Endothelial cell of umbilical vein (primary cell): ENCODE measurements at regions not wholly inside any gene's neighbourhood (a gene's known extent, or its start where the extent isn't known, plus 50 kb on each side); places are given as distances from the start of the nearest gene placed in this dataset.

Experiments used
- BruUV-seq: library from RNA; stranded (reverse); fragments of 400-500 nt; replicated peaks from 2 replicates; lab custom pipeline; 2021; lab: Mats Ljungman, UMichigan
- CTCF ChIA-PET: fragments of 300-600, 350-600 bp; sonication (Branson Sonifier 250); formaldehyde crosslinking; loops from one replicate; lab custom pipeline; 2021; ENCODE audit warnings: antibody characterized with exemption, inconsistent platforms; lab: Charles Lee
- POLR2A ChIA-PET: fragments of 300-600, 350-600 bp; sonication (Branson Sonifier 250); formaldehyde crosslinking; loops from one replicate; lab custom pipeline; 2021; ENCODE audit warnings: antibody characterized with exemption, inconsistent platforms; lab: Charles Lee
- DNase-seq: peaks from one replicate; pipeline ENCODE4 v3.0.0-alpha.2; 2011; ENCODE audit warnings: low read depth, low spot score
- FAIRE-seq: peaks from 2 replicates; lab custom pipeline; 2011; peaks lifted over from hg19 to GRCh38; lab: Jason Lieb, UNC
- H2AFZ ChIP-seq: 2 replicates; pipeline ENCODE4 v1.6.0; 2012; ENCODE audit warnings: low read depth, low read length, control low read depth, inconsistent platforms
- H3K27ac ChIP-seq: 2 replicates; pipeline ENCODE4 v1.5.1; 2011; ENCODE audit warnings: low read depth, mild to moderate bottlenecking, control low read depth, low read length, moderate library complexity; ENCODE audit not compliant: insufficient read depth
- H3K27me3 ChIP-seq, 2 experiments: 2 replicates each; pipeline versions ENCODE4 v1.6.0 to v1.6.1; 2011; ENCODE audit warnings: low read length in 2 of 2, mixed read lengths in 1 of 2; ENCODE audit not compliant: control insufficient read depth in 2 of 2, insufficient read depth in 2 of 2
- H3K36me3 ChIP-seq, 2 experiments: 2 replicates in 1 of 2; 3 replicates in 1 of 2; pipeline ENCODE4 v1.5.1; 2011; ENCODE audit warnings: low read length in 2 of 2, mild to moderate bottlenecking in 1 of 2, moderate library complexity in 1 of 2; ENCODE audit not compliant: control insufficient read depth in 2 of 2, insufficient read depth in 2 of 2; ENCODE audit errors: extremely low read depth in 1 of 2
- H3K4me1 ChIP-seq: 3 replicates; pipeline ENCODE4 v1.5.1; 2011; ENCODE audit warnings: mild to moderate bottlenecking, low read length; ENCODE audit not compliant: control insufficient read depth, insufficient read depth; ENCODE audit errors: extremely low read depth
- H3K4me2 ChIP-seq: 2 replicates; pipeline ENCODE4 v1.6.1; 2011; ENCODE audit warnings: low read length, control low read depth, mixed read lengths; ENCODE audit not compliant: insufficient read depth
- H3K4me3 ChIP-seq, 3 experiments: fragments of 200-600 bp in 1 of 3; sonication (generic), shearing (Covaris generic) in 1 of 3; replicated peaks in 1 of 3; 2 replicates each; pipeline ENCODE4 v1.5.1; 2011 to 2016; ENCODE audit warnings: control low read depth in 3 of 3, low read length in 3 of 3, mild to moderate bottlenecking in 2 of 3, inconsistent platforms in 1 of 3, low read depth in 1 of 3, moderate library complexity in 1 of 3; ENCODE audit not compliant: insufficient read depth in 1 of 3
- H3K79me2 ChIP-seq: 2 replicates; pipeline ENCODE4 v1.6.0; 2012; ENCODE audit warnings: low read length, inconsistent platforms; ENCODE audit not compliant: control insufficient read depth, insufficient read depth
- H3K9ac ChIP-seq: replicated peaks from 2 replicates; pipeline ENCODE3; 2011; ENCODE audit warnings: low read length, control low read depth; ENCODE audit not compliant: insufficient read depth; ENCODE audit errors: extremely low read depth
- H3K9me1 ChIP-seq: replicated peaks from 3 replicates; pipeline ENCODE4 v1.6.0; 2011; ENCODE audit warnings: mild to moderate bottlenecking, low read length; ENCODE audit not compliant: control insufficient read depth, insufficient read depth; ENCODE audit errors: extremely low read depth
- H3K9me3 ChIP-seq: replicated peaks from 2 replicates; pipeline ENCODE4 v1.5.1; 2012; ENCODE audit warnings: low read length, inconsistent platforms; ENCODE audit not compliant: control insufficient read depth, insufficient read depth
- H4K20me1 ChIP-seq: replicated peaks from 2 replicates; pipeline ENCODE3; 2011; ENCODE audit warnings: mild to moderate bottlenecking, low read length; ENCODE audit not compliant: control insufficient read depth, insufficient read depth; ENCODE audit errors: extremely low read depth
- EZH2 ChIP-seq: IDR thresholded peaks from 2 replicates; pipeline ENCODE4 v1.6.1; 2012; ENCODE audit warnings: borderline replicate concordance, low read depth, mild to moderate bottlenecking, moderate library complexity, low read length, inconsistent platforms; ENCODE audit not compliant: severe bottlenecking
- FOS ChIP-seq: IDR thresholded peaks from 2 replicates; pipeline ENCODE4 v1.6.1; 2011; ENCODE audit warnings: mild to moderate bottlenecking, low read length, moderate library complexity, borderline replicate concordance; ENCODE audit not compliant: insufficient read depth
- GATA2 ChIP-seq: IDR thresholded peaks from 2 replicates; pipeline ENCODE4 v1.7.0; 2011; ENCODE audit warnings: low read depth, mild to moderate bottlenecking, moderate library complexity, mixed read lengths, low read length; ENCODE audit not compliant: insufficient read length, insufficient read depth
- JUN ChIP-seq: IDR thresholded peaks from 2 replicates; pipeline ENCODE4 v1.6.1; 2011; ENCODE audit warnings: borderline replicate concordance, low read depth; ENCODE audit not compliant: insufficient read length, insufficient read depth
- MYC ChIP-seq: IDR thresholded peaks from one replicate; pipeline ENCODE4 v1.6.1; 2011; ENCODE audit warnings: mild to moderate bottlenecking, low read depth, low read length
- POLR2A ChIP-seq: IDR thresholded peaks from 2 replicates; pipeline ENCODE4 v1.6.1; 2012; ENCODE audit warnings: low read depth, mild to moderate bottlenecking, control low read depth, low read length
- POLR2AphosphoS5 ChIP-seq: IDR thresholded peaks from 2 replicates; pipeline ENCODE4 v1.6.1; 2012; ENCODE audit warnings: low read depth, mild to moderate bottlenecking, control low read depth, low read length, moderate library complexity; ENCODE audit not compliant: insufficient read depth
- dilution Hi-C: fragments of 300-500 bp; cut with MboI; formaldehyde crosslinking; loops from one replicate; pipeline ENCODE4 v1.15.0; 2019; ENCODE audit warnings: low sequenced_read_pairs; ENCODE audit not compliant: extremely low pct_ligation_motif_present
- intact Hi-C: fragments of 100-400 bp; cut with micrococcal nuclease; formaldehyde crosslinking; loops from one replicate; pipeline ENCODE4 v1.10.0; 2022
- TF ChIP-seq, protein P1 (sequence below), 2 donors: IDR thresholded peaks; 1 replicate in 1 of 2; 2 replicates in 1 of 2; pipeline ENCODE4 v1.5.1; 2011; ENCODE audit warnings: low read length in 2 of 2, mild to moderate bottlenecking in 2 of 2, moderate library complexity in 2 of 2, control low read depth in 1 of 2, inconsistent platforms in 1 of 2, low read depth in 1 of 2; ENCODE audit not compliant: insufficient read depth in 1 of 2; ENCODE audit errors: extremely low read depth in 1 of 2
- TF ChIP-seq, protein P2 (sequence below): IDR thresholded peaks from 2 replicates; pipeline ENCODE4 v1.6.1; 2011; ENCODE audit not compliant: insufficient read depth, insufficient read length

DNA sequence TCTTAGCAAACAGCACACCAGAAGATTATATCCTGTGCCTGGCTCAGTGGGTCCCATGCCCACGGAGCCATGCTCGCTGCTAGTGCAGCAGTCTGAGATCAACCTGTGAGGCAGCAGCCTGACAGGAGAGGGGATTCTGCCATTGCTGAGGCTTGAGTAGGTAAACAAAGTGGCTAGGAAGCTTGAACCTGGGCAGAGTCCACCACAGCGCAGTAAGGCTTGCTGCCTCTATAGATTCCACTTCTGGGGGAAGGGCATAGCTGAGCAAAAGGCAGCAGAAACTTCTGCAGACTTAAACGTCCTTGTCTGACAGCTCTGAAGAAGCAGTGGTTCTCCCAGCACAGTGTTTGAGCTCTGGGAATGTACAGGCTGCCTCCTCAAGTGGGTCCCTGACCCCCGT, 210.3 kb downstream of the RMST start:
- Histone ChIP-seq H3K27me3 (no peaks in the 10 kb centered on the region), H4K20me1 (no peaks in the 10 kb centered on the region), H3K9me1 (no peaks in the 10 kb centered on the region), H3K4me1 (no peaks in the 10 kb centered on the region), H3K79me2 (no peaks in the 10 kb centered on the region), H3K4me3 (no peak overlapping the region), H3K36me3 (no peaks in the 10 kb centered on the region), H3K27ac (no peak overlapping the region), H3K9ac (no peak overlapping the region), H3K4me2 (no peak overlapping the region), H2AFZ (no peak overlapping the region), H3K9me3 (no peaks in the 10 kb centered on the region)
- dilution Hi-C loops (no loop called here), intact Hi-C loops (loop anchor here (10.0 kb wide), 1 partner anchor 702 kb away; no protein-coding TSS in a partner anchor)
- TF ChIP-seq POLR2A (no peak), MYC (no peak), GATA2 (no peak), EZH2 (no peak), POLR2AphosphoS5 (no peak), JUN (no peak), FOS (no peak)
- TF ChIP-seq, protein P1, sequence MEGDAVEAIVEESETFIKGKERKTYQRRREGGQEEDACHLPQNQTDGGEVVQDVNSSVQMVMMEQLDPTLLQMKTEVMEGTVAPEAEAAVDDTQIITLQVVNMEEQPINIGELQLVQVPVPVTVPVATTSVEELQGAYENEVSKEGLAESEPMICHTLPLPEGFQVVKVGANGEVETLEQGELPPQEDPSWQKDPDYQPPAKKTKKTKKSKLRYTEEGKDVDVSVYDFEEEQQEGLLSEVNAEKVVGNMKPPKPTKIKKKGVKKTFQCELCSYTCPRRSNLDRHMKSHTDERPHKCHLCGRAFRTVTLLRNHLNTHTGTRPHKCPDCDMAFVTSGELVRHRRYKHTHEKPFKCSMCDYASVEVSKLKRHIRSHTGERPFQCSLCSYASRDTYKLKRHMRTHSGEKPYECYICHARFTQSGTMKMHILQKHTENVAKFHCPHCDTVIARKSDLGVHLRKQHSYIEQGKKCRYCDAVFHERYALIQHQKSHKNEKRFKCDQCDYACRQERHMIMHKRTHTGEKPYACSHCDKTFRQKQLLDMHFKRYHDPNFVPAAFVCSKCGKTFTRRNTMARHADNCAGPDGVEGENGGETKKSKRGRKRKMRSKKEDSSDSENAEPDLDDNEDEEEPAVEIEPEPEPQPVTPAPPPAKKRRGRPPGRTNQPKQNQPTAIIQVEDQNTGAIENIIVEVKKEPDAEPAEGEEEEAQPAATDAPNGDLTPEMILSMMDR (IDR thresholded peaks at IDR 0.05; ENCODE audit: extremely low read depth in 1 of 2, insufficient read depth in 1 of 2, low read depth in 1 of 2, low read length in 2 of 2), result no peak
- TF ChIP-seq, protein P2, sequence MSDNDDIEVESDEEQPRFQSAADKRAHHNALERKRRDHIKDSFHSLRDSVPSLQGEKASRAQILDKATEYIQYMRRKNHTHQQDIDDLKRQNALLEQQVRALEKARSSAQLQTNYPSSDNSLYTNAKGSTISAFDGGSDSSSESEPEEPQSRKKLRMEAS, result no peak
- POLR2A ChIA-PET, result no interaction called here
- FAIRE-seq, result no peak
- DNase-seq, result no peak
- no TSS peak for BruUV-seq
- CTCF ChIA-PET, result no interaction called here
